ENCODE measurements at regions not wholly inside any gene's neighbourhood (a gene's known extent, or its start where the extent isn't known, plus 50 kb on each side); places are given as distances from the start of the nearest gene placed in this dataset.

DNA sequence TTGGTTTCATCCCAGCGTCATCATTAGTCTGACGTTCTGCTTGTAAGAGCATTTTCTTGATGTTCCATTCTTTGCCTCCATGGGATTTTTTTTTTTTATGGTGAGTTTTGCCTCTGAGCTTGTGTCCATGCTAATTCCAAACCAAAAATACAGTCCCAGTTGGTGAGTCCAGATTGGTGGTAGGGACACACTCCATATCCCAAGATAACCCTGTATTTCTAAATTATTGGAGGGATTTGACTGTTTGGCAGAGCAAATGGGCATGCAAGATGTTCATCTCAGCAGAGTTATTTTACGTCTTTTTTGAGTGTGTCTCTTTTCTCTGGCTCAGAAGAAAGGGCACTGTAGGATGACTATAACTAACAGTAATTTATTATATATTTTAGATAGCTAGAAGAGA lies 526.8 kb upstream of the CFAP20DC start:
- H3K36me3 Mint-ChIP-seq (ENCODE audit: low read depth) = no peaks in the 10 kb centered on the region

More for the DNA sequence above, 526.8 kb upstream of the CFAP20DC start:
- H3K4me1 ChIP-seq (ENCODE audit: insufficient read depth) = no peaks in the 10 kb centered on the region
- no peak overlapping the region for H3K4me2 ChIP-seq
- H3K27ac Mint-ChIP-seq = no peak overlapping the region
- H3K27ac ChIP-seq (ENCODE audit: low read depth) = no peak overlapping the region
- H3K9me3 Mint-ChIP-seq = no peaks in the 10 kb centered on the region
- DNase-seq (ENCODE audit: low spot score) (no peak), ATAC-seq (no peak)
- H3K27me3 Mint-ChIP-seq (ENCODE audit: insufficient read depth, low read depth, poor library complexity) = no peaks in the 10 kb centered on the region
- H2AFZ ChIP-seq = no peak overlapping the region
- H3K79me2 ChIP-seq (replicated peaks; ENCODE audit: insufficient read depth) = no peaks in the 10 kb centered on the region
- H3K4me3 ChIP-seq = no peak overlapping the region
- no peaks in the 10 kb centered on the region for H3K27me3 ChIP-seq (ENCODE audit: insufficient read depth)
- H3K9me2 ChIP-seq (ENCODE audit: insufficient read depth) = no peaks in the 10 kb centered on the region
- no peaks in the 10 kb centered on the region for H3F3A ChIP-seq (replicated peaks; ENCODE audit: low read depth)
- no peak overlapping the region for H3K4me3 Mint-ChIP-seq
- no peaks in the 10 kb centered on the region; the same call in 2 of the 3 replicates for H3K4me1 Mint-ChIP-seq
- no peak for TF ChIP-seq ZNF331 (CRISPR knock-in tag; IDR thresholded peaks at IDR 0.05; ENCODE audit: low read depth)
- no peak for TF ChIP-seq EZH2phosphoT487 (IDR thresholded peaks at IDR 0.05; ENCODE audit: unreplicated experiment)
- TF ChIP-seq CREB1 (CRISPR knock-in tag; IDR thresholded peaks at IDR 0.05; ENCODE audit: low read depth) = no peak
- no peak for TF ChIP-seq EZH2 (IDR thresholded peaks at IDR 0.05; ENCODE audit: low read depth, unreplicated experiment)
- TF ChIP-seq, protein P1, sequence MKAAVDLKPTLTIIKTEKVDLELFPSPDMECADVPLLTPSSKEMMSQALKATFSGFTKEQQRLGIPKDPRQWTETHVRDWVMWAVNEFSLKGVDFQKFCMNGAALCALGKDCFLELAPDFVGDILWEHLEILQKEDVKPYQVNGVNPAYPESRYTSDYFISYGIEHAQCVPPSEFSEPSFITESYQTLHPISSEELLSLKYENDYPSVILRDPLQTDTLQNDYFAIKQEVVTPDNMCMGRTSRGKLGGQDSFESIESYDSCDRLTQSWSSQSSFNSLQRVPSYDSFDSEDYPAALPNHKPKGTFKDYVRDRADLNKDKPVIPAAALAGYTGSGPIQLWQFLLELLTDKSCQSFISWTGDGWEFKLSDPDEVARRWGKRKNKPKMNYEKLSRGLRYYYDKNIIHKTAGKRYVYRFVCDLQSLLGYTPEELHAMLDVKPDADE (IDR thresholded peaks at IDR 0.05) = no peak
- no peak for TF ChIP-seq JUNB (IDR thresholded peaks at IDR 0.05; ENCODE audit: unreplicated experiment)
- no peak for TF ChIP-seq NANOG (IDR thresholded peaks at IDR 0.05; ENCODE audit: borderline replicate concordance)
- TF ChIP-seq, protein P2, sequence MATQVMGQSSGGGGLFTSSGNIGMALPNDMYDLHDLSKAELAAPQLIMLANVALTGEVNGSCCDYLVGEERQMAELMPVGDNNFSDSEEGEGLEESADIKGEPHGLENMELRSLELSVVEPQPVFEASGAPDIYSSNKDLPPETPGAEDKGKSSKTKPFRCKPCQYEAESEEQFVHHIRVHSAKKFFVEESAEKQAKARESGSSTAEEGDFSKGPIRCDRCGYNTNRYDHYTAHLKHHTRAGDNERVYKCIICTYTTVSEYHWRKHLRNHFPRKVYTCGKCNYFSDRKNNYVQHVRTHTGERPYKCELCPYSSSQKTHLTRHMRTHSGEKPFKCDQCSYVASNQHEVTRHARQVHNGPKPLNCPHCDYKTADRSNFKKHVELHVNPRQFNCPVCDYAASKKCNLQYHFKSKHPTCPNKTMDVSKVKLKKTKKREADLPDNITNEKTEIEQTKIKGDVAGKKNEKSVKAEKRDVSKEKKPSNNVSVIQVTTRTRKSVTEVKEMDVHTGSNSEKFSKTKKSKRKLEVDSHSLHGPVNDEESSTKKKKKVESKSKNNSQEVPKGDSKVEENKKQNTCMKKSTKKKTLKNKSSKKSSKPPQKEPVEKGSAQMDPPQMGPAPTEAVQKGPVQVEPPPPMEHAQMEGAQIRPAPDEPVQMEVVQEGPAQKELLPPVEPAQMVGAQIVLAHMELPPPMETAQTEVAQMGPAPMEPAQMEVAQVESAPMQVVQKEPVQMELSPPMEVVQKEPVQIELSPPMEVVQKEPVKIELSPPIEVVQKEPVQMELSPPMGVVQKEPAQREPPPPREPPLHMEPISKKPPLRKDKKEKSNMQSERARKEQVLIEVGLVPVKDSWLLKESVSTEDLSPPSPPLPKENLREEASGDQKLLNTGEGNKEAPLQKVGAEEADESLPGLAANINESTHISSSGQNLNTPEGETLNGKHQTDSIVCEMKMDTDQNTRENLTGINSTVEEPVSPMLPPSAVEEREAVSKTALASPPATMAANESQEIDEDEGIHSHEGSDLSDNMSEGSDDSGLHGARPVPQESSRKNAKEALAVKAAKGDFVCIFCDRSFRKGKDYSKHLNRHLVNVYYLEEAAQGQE (IDR thresholded peaks at IDR 0.05; ENCODE audit: unreplicated experiment) = no peak
- TF ChIP-seq, protein P3, sequence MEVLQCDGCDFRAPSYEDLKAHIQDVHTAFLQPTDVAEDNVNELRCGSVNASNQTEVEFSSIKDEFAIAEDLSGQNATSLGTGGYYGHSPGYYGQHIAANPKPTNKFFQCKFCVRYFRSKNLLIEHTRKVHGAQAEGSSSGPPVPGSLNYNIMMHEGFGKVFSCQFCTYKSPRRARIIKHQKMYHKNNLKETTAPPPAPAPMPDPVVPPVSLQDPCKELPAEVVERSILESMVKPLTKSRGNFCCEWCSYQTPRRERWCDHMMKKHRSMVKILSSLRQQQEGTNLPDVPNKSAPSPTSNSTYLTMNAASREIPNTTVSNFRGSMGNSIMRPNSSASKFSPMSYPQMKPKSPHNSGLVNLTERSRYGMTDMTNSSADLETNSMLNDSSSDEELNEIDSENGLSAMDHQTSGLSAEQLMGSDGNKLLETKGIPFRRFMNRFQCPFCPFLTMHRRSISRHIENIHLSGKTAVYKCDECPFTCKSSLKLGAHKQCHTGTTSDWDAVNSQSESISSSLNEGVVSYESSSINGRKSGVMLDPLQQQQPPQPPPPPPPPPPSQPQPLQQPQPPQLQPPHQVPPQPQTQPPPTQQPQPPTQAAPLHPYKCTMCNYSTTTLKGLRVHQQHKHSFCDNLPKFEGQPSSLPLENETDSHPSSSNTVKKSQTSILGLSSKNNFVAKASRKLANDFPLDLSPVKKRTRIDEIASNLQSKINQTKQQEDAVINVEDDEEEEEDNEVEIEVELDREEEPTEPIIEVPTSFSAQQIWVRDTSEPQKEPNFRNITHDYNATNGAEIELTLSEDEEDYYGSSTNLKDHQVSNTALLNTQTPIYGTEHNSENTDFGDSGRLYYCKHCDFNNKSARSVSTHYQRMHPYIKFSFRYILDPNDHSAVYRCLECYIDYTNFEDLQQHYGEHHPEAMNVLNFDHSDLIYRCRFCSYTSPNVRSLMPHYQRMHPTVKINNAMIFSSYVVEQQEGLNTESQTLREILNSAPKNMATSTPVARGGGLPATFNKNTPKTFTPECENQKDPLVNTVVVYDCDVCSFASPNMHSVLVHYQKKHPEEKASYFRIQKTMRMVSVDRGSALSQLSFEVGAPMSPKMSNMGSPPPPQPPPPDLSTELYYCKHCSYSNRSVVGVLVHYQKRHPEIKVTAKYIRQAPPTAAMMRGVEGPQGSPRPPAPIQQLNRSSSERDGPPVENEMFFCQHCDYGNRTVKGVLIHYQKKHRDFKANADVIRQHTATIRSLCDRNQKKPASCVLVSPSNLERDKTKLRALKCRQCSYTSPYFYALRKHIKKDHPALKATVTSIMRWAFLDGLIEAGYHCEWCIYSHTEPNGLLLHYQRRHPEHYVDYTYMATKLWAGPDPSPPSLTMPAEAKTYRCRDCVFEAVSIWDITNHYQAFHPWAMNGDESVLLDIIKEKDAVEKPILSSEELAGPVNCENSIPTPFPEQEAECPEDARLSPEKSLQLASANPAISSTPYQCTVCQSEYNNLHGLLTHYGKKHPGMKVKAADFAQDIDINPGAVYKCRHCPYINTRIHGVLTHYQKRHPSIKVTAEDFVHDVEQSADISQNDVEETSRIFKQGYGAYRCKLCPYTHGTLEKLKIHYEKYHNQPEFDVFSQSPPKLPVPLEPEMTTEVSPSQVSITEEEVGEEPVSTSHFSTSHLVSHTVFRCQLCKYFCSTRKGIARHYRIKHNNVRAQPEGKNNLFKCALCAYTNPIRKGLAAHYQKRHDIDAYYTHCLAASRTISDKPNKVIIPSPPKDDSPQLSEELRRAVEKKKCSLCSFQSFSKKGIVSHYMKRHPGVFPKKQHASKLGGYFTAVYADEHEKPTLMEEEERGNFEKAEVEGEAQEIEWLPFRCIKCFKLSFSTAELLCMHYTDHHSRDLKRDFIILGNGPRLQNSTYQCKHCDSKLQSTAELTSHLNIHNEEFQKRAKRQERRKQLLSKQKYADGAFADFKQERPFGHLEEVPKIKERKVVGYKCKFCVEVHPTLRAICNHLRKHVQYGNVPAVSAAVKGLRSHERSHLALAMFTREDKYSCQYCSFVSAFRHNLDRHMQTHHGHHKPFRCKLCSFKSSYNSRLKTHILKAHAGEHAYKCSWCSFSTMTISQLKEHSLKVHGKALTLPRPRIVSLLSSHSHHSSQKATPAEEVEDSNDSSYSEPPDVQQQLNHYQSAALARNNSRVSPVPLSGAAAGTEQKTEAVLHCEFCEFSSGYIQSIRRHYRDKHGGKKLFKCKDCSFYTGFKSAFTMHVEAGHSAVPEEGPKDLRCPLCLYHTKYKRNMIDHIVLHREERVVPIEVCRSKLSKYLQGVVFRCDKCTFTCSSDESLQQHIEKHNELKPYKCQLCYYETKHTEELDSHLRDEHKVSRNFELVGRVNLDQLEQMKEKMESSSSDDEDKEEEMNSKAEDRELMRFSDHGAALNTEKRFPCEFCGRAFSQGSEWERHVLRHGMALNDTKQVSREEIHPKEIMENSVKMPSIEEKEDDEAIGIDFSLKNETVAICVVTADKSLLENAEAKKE (CRISPR knock-in tag; IDR thresholded peaks at IDR 0.05) = no peak
- no peaks in the 10 kb centered on the region for H4K20me1 ChIP-seq (replicated peaks; ENCODE audit: insufficient read depth)
- no peaks in the 10 kb centered on the region for H3K36me3 ChIP-seq (ENCODE audit: insufficient read depth)
